ENCODE measurements at regions not wholly inside any gene's neighbourhood (a gene's known extent, or its start where the extent isn't known, plus 50 kb on each side); places are given as distances from the start of the nearest gene placed in this dataset.

GRCh38 chr7:85447004-85447403 is 260.1 kb upstream of the SEMA3D start:
- Histone ChIP-seq H4K20me1 (ENCODE audit: control insufficient read depth, extremely low read depth, insufficient read depth, low read length) (no peaks in the 10 kb centered on the region), H3K4me3 (ENCODE audit: control insufficient read depth in 2 of 3, extremely low read depth in 1 of 3, insufficient read depth in 2 of 3, low read depth in 1 of 3, low read length in 3 of 3) (no peak overlapping the region), H3K9me1 (ENCODE audit: control insufficient read depth, extremely low read depth, insufficient read depth, low read length) (no peaks in the 10 kb centered on the region), H3K4me1 (ENCODE audit: control insufficient read depth, extremely low read depth, insufficient read depth, low read length) (no peaks in the 10 kb centered on the region), H2AFZ (ENCODE audit: control insufficient read depth, low read length) (no peak overlapping the region), H3K9ac (ENCODE audit: control insufficient read depth, extremely low read depth, insufficient read depth, low read length) (no peak overlapping the region), H3K27ac (ENCODE audit: control insufficient read depth, insufficient read depth, low read length) (no peak overlapping the region), H3K4me2 (ENCODE audit: control insufficient read depth, extremely low read depth, insufficient read depth, low read depth, low read length) (no peak overlapping the region), H3K27me3 (ENCODE audit: control insufficient read depth, extremely low read depth, insufficient read depth, low read length) (no peaks in the 10 kb centered on the region), H3K9me3 (ENCODE audit: control insufficient read depth, low read depth, low read length) (no peaks in the 10 kb centered on the region), H3K79me2 (ENCODE audit: control insufficient read depth, insufficient read depth, low read length) (no peaks in the 10 kb centered on the region), H3K36me3 (ENCODE audit: control insufficient read depth in 2 of 2, extremely low read depth in 1 of 2, insufficient read depth in 2 of 2, low read length in 2 of 2) (no peaks in the 10 kb centered on the region)
- dilution Hi-C loops (cut with MboI; ENCODE audit: extremely low pct_ligation_motif_present, low sequenced_read_pairs): no loop called here
- DNase-seq (ENCODE audit: low read depth, low spot score): no peak
- TF ChIP-seq CTCF (optimal IDR thresholded peaks at IDR 0.05 in 1 of 3, IDR thresholded peaks at IDR 0.05 in 1 of 3, conservative IDR thresholded peaks at IDR 0.05 in 1 of 3; ENCODE audit: extremely low read depth in 1 of 3, insufficient read depth in 2 of 3, low read length in 3 of 3) (no peak), EZH2 (IDR thresholded peaks at IDR 0.05; ENCODE audit: low read length) (no peak)
- no peak for FAIRE-seq

GRCh38 chr7:85426487-85426960 is 239.7 kb upstream of the SEMA3D start:
- H3K4me1 ChIP-seq (ENCODE audit: control insufficient read depth, extremely low read depth, insufficient read depth, low read length): no peaks in the 10 kb centered on the region
- DNase-seq (ENCODE audit: low read depth, low spot score) (no peak), FAIRE-seq (no peak)
- H4K20me1 ChIP-seq (ENCODE audit: control insufficient read depth, extremely low read depth, insufficient read depth, low read length): no peaks in the 10 kb centered on the region
- no peaks in the 10 kb centered on the region for H3K9me1 ChIP-seq (ENCODE audit: control insufficient read depth, extremely low read depth, insufficient read depth, low read length)
- H3K4me3 ChIP-seq (ENCODE audit: control insufficient read depth in 2 of 3, extremely low read depth in 1 of 3, insufficient read depth in 2 of 3, low read depth in 1 of 3, low read length in 3 of 3): no peak overlapping the region
- H3K27ac ChIP-seq (ENCODE audit: control insufficient read depth, insufficient read depth, low read length): no peak overlapping the region
- no peak overlapping the region for H3K9ac ChIP-seq (ENCODE audit: control insufficient read depth, extremely low read depth, insufficient read depth, low read length)
- TF ChIP-seq EZH2 (IDR thresholded peaks at IDR 0.05; ENCODE audit: low read length) (no peak), CTCF (optimal IDR thresholded peaks at IDR 0.05 in 1 of 3, IDR thresholded peaks at IDR 0.05 in 1 of 3, conservative IDR thresholded peaks at IDR 0.05 in 1 of 3; ENCODE audit: extremely low read depth in 1 of 3, insufficient read depth in 2 of 3, low read length in 3 of 3) (no peak)
- no peaks in the 10 kb centered on the region for H3K36me3 ChIP-seq (ENCODE audit: control insufficient read depth in 2 of 2, extremely low read depth in 1 of 2, insufficient read depth in 2 of 2, low read length in 2 of 2)
- no peaks in the 10 kb centered on the region for H3K79me2 ChIP-seq (ENCODE audit: control insufficient read depth, insufficient read depth, low read length)
- H3K9me3 ChIP-seq (ENCODE audit: control insufficient read depth, low read depth, low read length): no peaks in the 10 kb centered on the region
- dilution Hi-C loops (cut with MboI; ENCODE audit: extremely low pct_ligation_motif_present, low sequenced_read_pairs): no loop called here
- H3K4me2 ChIP-seq (ENCODE audit: control insufficient read depth, extremely low read depth, insufficient read depth, low read depth, low read length): no peak overlapping the region
- no peak overlapping the region for H2AFZ ChIP-seq (ENCODE audit: control insufficient read depth, low read length)
- H3K27me3 ChIP-seq (ENCODE audit: control insufficient read depth, extremely low read depth, insufficient read depth, low read length): no peaks in the 10 kb centered on the region

All from keratinocyte (primary cell).